HepG2 (cell line): ENCODE measurements at regions not wholly inside any gene's neighbourhood (a gene's known extent, or its start where the extent isn't known, plus 50 kb on each side); places are given as distances from the start of the nearest gene placed in this dataset.

Experiments used
- ATAC-seq: fragments of 200-7000 bp; cut with Tn5 transposase; 3 replicates; pipeline ENCODE4 v1.9.1; 2020; ENCODE audit warnings: mild to moderate bottlenecking, moderate library complexity
- BruUV-seq: library from RNA; stranded (reverse); fragments of 400-500 nt; replicated peaks from 2 replicates; lab custom pipeline; 2021; lab: Mats Ljungman, UMichigan
- CTCF ChIA-PET: fragments of 300-600 bp; formaldehyde crosslinking; extraction: SDS; loops from one replicate; lab custom pipeline; 2021; ENCODE audit warnings: low total read pairs, inconsistent platforms, low intra/inter-chr PET ratio; lab: Yijun Ruan, JAX
- POLR2A ChIA-PET: fragments of 350-600 bp; sonication (Branson Sonifier 250); formaldehyde crosslinking; loops from one replicate; lab custom pipeline; 2020; ENCODE audit warnings: antibody characterized with exemption, inconsistent platforms; lab: Yijun Ruan, JAX
- DNase-seq: peaks from one replicate; pipeline ENCODE4 v3.0.0-alpha.2; 2015; ENCODE audit warnings: low spot score
- FAIRE-seq: peaks from 3 replicates; lab custom pipeline; 2011; peaks lifted over from hg19 to GRCh38; lab: Jason Lieb, UNC
- H2AFZ ChIP-seq: one replicate; pipeline ENCODE4 v1.6.1; 2011; ENCODE audit warnings: low read length, inconsistent platforms
- H3K27ac ChIP-seq: fragments of 300-600 bp; 3 replicates; pipeline ENCODE4 v1.8.0; 2011; ENCODE audit warnings: mixed run types, mild to moderate bottlenecking, mixed read lengths, low read length, inconsistent platforms; ENCODE audit not compliant: insufficient read depth; ENCODE audit errors: extremely low read length
- H3K27me3 ChIP-seq, 2 experiments: fragments of 200-600 bp in 1 of 2; 2 replicates in 1 of 2; 3 replicates in 1 of 2; pipeline versions ENCODE4 v1.6.0 to v1.8.0; 2011; ENCODE audit warnings: low read length in 2 of 2, mild to moderate bottlenecking in 2 of 2, moderate library complexity in 2 of 2, inconsistent platforms in 1 of 2; ENCODE audit not compliant: insufficient read depth in 2 of 2, control insufficient read depth in 1 of 2
- H3K36me3 ChIP-seq, 2 experiments: fragments of 200-600 bp in 1 of 2; replicated peaks in 1 of 2; 2 replicates in 1 of 2; 3 replicates in 1 of 2; pipeline versions ENCODE4 v1.5.1 to v1.8.0; 2011; ENCODE audit warnings: low read length in 2 of 2, inconsistent platforms in 1 of 2; ENCODE audit not compliant: insufficient read depth in 2 of 2, control insufficient read depth in 1 of 2
- H3K4me1 ChIP-seq: 2 replicates; pipeline ENCODE4 v1.5.1; 2012; ENCODE audit warnings: low read length, inconsistent platforms; ENCODE audit not compliant: insufficient read depth
- H3K4me2 ChIP-seq: 2 replicates; pipeline ENCODE4 v1.6.0; 2011; ENCODE audit warnings: low read depth, low read length, inconsistent platforms
- H3K4me3 ChIP-seq, 3 experiments: fragments of 200-600 bp in 1 of 3; sonication (generic), shearing (Covaris generic) in 1 of 3; replicated peaks in 1 of 3; 2 replicates each; pipeline ENCODE4 v1.5.1; 2011 to 2016; ENCODE audit warnings: low read length in 3 of 3, inconsistent platforms in 2 of 3, low read depth in 2 of 3, mild to moderate bottlenecking in 2 of 3, control low read depth in 1 of 3, mixed read lengths in 1 of 3; ENCODE audit not compliant: insufficient read depth in 1 of 3
- H3K79me2 ChIP-seq: one replicate; pipeline ENCODE4 v1.6.1; 2011; ENCODE audit warnings: low read length, inconsistent platforms; ENCODE audit not compliant: insufficient read depth
- H3K9ac ChIP-seq: 2 replicates; pipeline ENCODE4 v1.6.0; 2011; ENCODE audit warnings: mild to moderate bottlenecking, low read depth, low read length, inconsistent platforms; ENCODE audit not compliant: insufficient read depth
- H3K9me3 ChIP-seq: 2 replicates; pipeline ENCODE4 v1.5.1; 2012; ENCODE audit warnings: mild to moderate bottlenecking, low read length
- H4K20me1 ChIP-seq: 2 replicates; pipeline ENCODE4 v1.6.0; 2011; ENCODE audit warnings: inconsistent platforms, mild to moderate bottlenecking, low read length, moderate library complexity; ENCODE audit not compliant: insufficient read depth
- HNF1A ChIP-seq, 2 experiments: sonication (generic) in 1 of 2; formaldehyde crosslinking in 1 of 2; IDR thresholded peaks; 2 replicates each; pipeline versions ENCODE4 v1.4.0 to v1.6.1; 2016 to 2020; ENCODE audit warnings: borderline replicate concordance in 1 of 2, low read depth in 1 of 2, mild to moderate bottlenecking in 1 of 2, missing genetic modification reagents in 1 of 2
- PAX8 ChIP-seq: sonication (generic); formaldehyde crosslinking; IDR thresholded peaks from 2 replicates; pipeline ENCODE4 v1.8.0; 2022; ENCODE audit warnings: mild to moderate bottlenecking, missing genetic modification reagents, borderline replicate concordance
- RFXAP ChIP-seq: sonication (generic); formaldehyde crosslinking; IDR thresholded peaks from 2 replicates; pipeline ENCODE4 v1.4.0; 2020; ENCODE audit warnings: missing genetic modification reagents, borderline replicate concordance
- ZNF772 ChIP-seq: sonication (generic); formaldehyde crosslinking; IDR thresholded peaks from 2 replicates; pipeline ENCODE4 v1.5.0; 2020; ENCODE audit warnings: mild to moderate bottlenecking, missing genetic modification reagents
- ZNF782 ChIP-seq: sonication (generic); formaldehyde crosslinking; IDR thresholded peaks from 2 replicates; pipeline ENCODE4 v1.4.0; 2020; ENCODE audit warnings: missing genetic modification reagents, mild to moderate bottlenecking, borderline replicate concordance
- ZNF879 ChIP-seq: sonication (generic); formaldehyde crosslinking; IDR thresholded peaks from 2 replicates; pipeline ENCODE4 v1.8.1; 2023; ENCODE audit warnings: missing genetic modification reagents
- WGBS: methylation state at CpG from one replicate; pipeline ENCODE4 v1.1.6; 2017; ENCODE audit warnings: low lambda C conversion rate; 5-methylcytosine and 5-hydroxymethylcytosine counted together
- in situ Hi-C: cut with HindIII; loops from 2 replicates; pipeline ENCODE4 v1.10.0; 2017; ENCODE audit warnings: low pct_unique_long_range_greater_than_20kb; ENCODE audit not compliant: extremely low pct_ligation_motif_present
- intact Hi-C: fragments of 100-400 bp; cut with micrococcal nuclease; formaldehyde crosslinking; loops from one replicate; pipeline ENCODE4 v1.10.0; 2022; ENCODE audit not compliant: unreplicated experiment
- TF ChIP-seq, protein P1 (sequence below): sonication (generic); formaldehyde crosslinking; IDR thresholded peaks from 2 replicates; pipeline ENCODE4 v1.4.0; 2020; ENCODE audit warnings: missing genetic modification reagents, borderline replicate concordance

GRCh38 chr3:72169561-72170472 lies 384.9 kb upstream of the PROK2 start:
- ChIA-PET POLR2A (no interaction called here), CTCF (no interaction called here)
- no peak overlapping the region for H2AFZ ChIP-seq
- no peaks in the 10 kb centered on the region; a peak in 1 of 5 replicates for H3K27me3 ChIP-seq
- no TSS peak for BruUV-seq
- ATAC-seq, result no peak
- no peak overlapping the region for H3K4me2 ChIP-seq
- FAIRE-seq, result no peak
- no peaks in the 10 kb centered on the region for H3K9me3 ChIP-seq
- WGBS, result 100% methylated on average over 1 of the region's 5 CpGs
- no peak for DNase-seq
- no peak overlapping the region for H3K9ac ChIP-seq
- H3K79me2 ChIP-seq, result no peaks in the 10 kb centered on the region
- H3K4me3 ChIP-seq, result no peak overlapping the region
- in situ Hi-C loops (no loop called here), intact Hi-C loops (no loop called here)
- no peaks in the 10 kb centered on the region for H3K4me1 ChIP-seq
- no peak for TF ChIP-seq PAX8 (CRISPR knock-in tag)
- no peaks in the 10 kb centered on the region for H4K20me1 ChIP-seq
- H3K36me3 ChIP-seq, result peaks cover 0 to 1% of the 10 kb centered on the region in 2 experiments; a peak in 1 of 5 replicates
- no peak overlapping the region for H3K27ac ChIP-seq

- Histone ChIP-seq H3K36me3 (peaks cover 0 to 1% of the 10 kb centered on the region in 2 experiments; a peak in 1 of 5 replicates), H3K9me3 (no peaks in the 10 kb centered on the region), H3K4me2 (no peak overlapping the region), H3K27me3 (no peaks in the 10 kb centered on the region; a peak in 1 of 5 replicates), H3K4me3 (no peak overlapping the region), H3K9ac (no peak overlapping the region), H3K79me2 (no peaks in the 10 kb centered on the region), H2AFZ (no peak overlapping the region), H3K27ac (no peak overlapping the region), H4K20me1 (no peaks in the 10 kb centered on the region), H3K4me1 (no peaks in the 10 kb centered on the region)
- intact Hi-C loops, result no loop called here
- ChIA-PET POLR2A (no interaction called here), CTCF (no interaction called here)
- in situ Hi-C loops, result no loop called here
- DNase-seq, result no peak
- BruUV-seq, result no TSS peak
- ATAC-seq, result no peak
- no peak for FAIRE-seq
- no peak for TF ChIP-seq RFXAP (CRISPR knock-in tag)
- TF ChIP-seq, protein P1, sequence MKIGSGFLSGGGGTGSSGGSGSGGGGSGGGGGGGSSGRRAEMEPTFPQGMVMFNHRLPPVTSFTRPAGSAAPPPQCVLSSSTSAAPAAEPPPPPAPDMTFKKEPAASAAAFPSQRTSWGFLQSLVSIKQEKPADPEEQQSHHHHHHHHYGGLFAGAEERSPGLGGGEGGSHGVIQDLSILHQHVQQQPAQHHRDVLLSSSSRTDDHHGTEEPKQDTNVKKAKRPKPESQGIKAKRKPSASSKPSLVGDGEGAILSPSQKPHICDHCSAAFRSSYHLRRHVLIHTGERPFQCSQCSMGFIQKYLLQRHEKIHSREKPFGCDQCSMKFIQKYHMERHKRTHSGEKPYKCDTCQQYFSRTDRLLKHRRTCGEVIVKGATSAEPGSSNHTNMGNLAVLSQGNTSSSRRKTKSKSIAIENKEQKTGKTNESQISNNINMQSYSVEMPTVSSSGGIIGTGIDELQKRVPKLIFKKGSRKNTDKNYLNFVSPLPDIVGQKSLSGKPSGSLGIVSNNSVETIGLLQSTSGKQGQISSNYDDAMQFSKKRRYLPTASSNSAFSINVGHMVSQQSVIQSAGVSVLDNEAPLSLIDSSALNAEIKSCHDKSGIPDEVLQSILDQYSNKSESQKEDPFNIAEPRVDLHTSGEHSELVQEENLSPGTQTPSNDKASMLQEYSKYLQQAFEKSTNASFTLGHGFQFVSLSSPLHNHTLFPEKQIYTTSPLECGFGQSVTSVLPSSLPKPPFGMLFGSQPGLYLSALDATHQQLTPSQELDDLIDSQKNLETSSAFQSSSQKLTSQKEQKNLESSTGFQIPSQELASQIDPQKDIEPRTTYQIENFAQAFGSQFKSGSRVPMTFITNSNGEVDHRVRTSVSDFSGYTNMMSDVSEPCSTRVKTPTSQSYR (CRISPR knock-in tag), result no peak
- no peak for TF ChIP-seq HNF1A (IDR thresholded peaks at IDR 0.05; ENCODE audit: low read depth)
- no peak for TF ChIP-seq HNF1A (CRISPR knock-in tag; IDR thresholded peaks at IDR 0.05; ENCODE audit: borderline replicate concordance)
- TF ChIP-seq ZNF879, result no peak
- no peak for TF ChIP-seq ZNF782 (CRISPR knock-in tag)
- TF ChIP-seq ZNF772 (CRISPR knock-in tag), result no peak
Measured at GRCh38 chr3:72169120-72169519, 384.2 kb upstream of the PROK2 start.
